ENCODE measurements at regions not wholly inside any gene's neighbourhood (a gene's known extent, or its start where the extent isn't known, plus 50 kb on each side); places are given as distances from the start of the nearest gene placed in this dataset.

GRCh38 chr6:2502096-2502997 is 248.4 kb downstream of the MYLK4 start:
- no peak for DNase-seq

GRCh38 chr6:2497922-2498623 is 252.6 kb downstream of the MYLK4 start:
- no peak for DNase-seq

GRCh38 chr6:2496291-2496690 is 250.9 kb upstream of the GMDS start:
- DNase-seq = no peak

- no peak for DNase-seq
These were observed 247.5 kb upstream of the GMDS start for GRCh38 chr6:2492686-2493523.

GRCh38 chr6:2491137-2491536 is 245.7 kb upstream of the GMDS start:
- DNase-seq = no peak

- no peak for DNase-seq
These were observed 243.2 kb upstream of the GMDS start for GRCh38 chr6:2488578-2488977.

- DNase-seq = no peak
These were observed 239.7 kb upstream of the GMDS start for GRCh38 chr6:2485116-2485515.

GRCh38 chr6:2482773-2483172 is 237.4 kb upstream of the GMDS start:
- DNase-seq = no peak

- DNase-seq = no peak
These were observed 235.9 kb upstream of the GMDS start for GRCh38 chr6:2481307-2481706.

- DNase-seq = no peak
These were observed 235.0 kb upstream of the GMDS start for GRCh38 chr6:2480267-2480966.

- DNase-seq = no peak
These were observed 232.8 kb upstream of the GMDS start for GRCh38 chr6:2478200-2478599.

- no peak for DNase-seq
These were observed 232.3 kb upstream of the GMDS start for GRCh38 chr6:2477666-2478065.

- no peak for DNase-seq
These were observed 231.8 kb upstream of the GMDS start for GRCh38 chr6:2477250-2477649.

- no peak for DNase-seq
These were observed 231.0 kb upstream of the GMDS start for GRCh38 chr6:2476376-2476775.

- no peak for DNase-seq
These were observed 226.1 kb upstream of the GMDS start for GRCh38 chr6:2471472-2471871.

GRCh38 chr6:2469428-2469827 is 224.0 kb upstream of the GMDS start:
- no peak for DNase-seq

- no peak for DNase-seq
These were observed 223.2 kb upstream of the GMDS start for GRCh38 chr6:2468601-2468955.

- no peak for DNase-seq
These were observed 222.7 kb upstream of the GMDS start for GRCh38 chr6:2467929-2468600.

GRCh38 chr6:2465336-2465735 is 219.9 kb upstream of the GMDS start:
- DNase-seq = no peak

- no peak for DNase-seq
These were observed 219.2 kb upstream of the GMDS start for GRCh38 chr6:2464641-2465040.

GRCh38 chr6:2462831-2463230 is 217.4 kb upstream of the GMDS start:
- DNase-seq = no peak

GRCh38 chr6:2460216-2460745 is 214.9 kb upstream of the GMDS start:
- no peak for DNase-seq
